ENCODE measurements at regions not wholly inside any gene's neighbourhood (a gene's known extent, or its start where the extent isn't known, plus 50 kb on each side); places are given as distances from the start of the nearest gene placed in this dataset.

DNA sequence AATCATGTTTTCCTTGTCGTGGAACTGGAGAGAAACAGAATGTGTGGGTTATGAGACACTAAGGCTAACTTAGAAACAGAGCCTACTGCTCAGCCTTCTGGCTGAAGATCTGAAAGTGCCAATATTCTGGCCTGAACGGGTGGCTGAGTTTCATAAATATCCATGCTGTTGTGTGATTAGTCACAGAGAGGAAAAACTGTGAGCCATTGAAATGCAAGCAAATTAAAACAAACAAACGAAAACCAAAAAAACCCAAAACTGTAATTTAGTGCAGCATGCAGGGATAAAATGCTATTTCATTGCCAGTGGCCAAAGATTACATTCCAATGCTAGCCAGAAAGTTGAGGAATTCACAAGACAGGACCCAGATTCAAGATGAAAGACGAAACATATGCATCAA lies 315.1 kb downstream of the UBE3D start:
- Histone ChIP-seq H3K9me3 (no peaks in the 10 kb centered on the region), H3K36me3 (no peaks in the 10 kb centered on the region), H3K27ac (no peak overlapping the region), H3K4me3 (no peak overlapping the region), H3K4me1 (no peaks in the 10 kb centered on the region), H3K27me3 (no peaks in the 10 kb centered on the region)
- TF ChIP-seq CTCF (IDR thresholded peaks at IDR 0.05) (no peak), POLR2A (IDR thresholded peaks at IDR 0.05) (no peak)
- DNase-seq: no peak

- H3K27ac ChIP-seq: no peak overlapping the region
- H3K4me1 ChIP-seq: no peaks in the 10 kb centered on the region
- no peak for DNase-seq
- H3K27me3 ChIP-seq: no peaks in the 10 kb centered on the region
- no peaks in the 10 kb centered on the region for H3K9me3 ChIP-seq
- H3K4me3 ChIP-seq: no peak overlapping the region
- TF ChIP-seq POLR2A (IDR thresholded peaks at IDR 0.05) (no peak), CTCF (IDR thresholded peaks at IDR 0.05) (no peak)
- H3K36me3 ChIP-seq: no peaks in the 10 kb centered on the region
Measured at GRCh38 chr6:82751718-82752117, 313.9 kb downstream of the UBE3D start.

GRCh38 chr6:82761674-82762345 lies 303.8 kb downstream of the UBE3D start:
- no peak for TF ChIP-seq CTCF (IDR thresholded peaks at IDR 0.05)
- TF ChIP-seq POLR2A (IDR thresholded peaks at IDR 0.05): no peak
- no peak for DNase-seq
- Histone ChIP-seq H3K27ac (no peak overlapping the region), H3K9me3 (no peaks in the 10 kb centered on the region), H3K27me3 (no peaks in the 10 kb centered on the region), H3K36me3 (no peaks in the 10 kb centered on the region), H3K4me3 (no peak overlapping the region), H3K4me1 (no peaks in the 10 kb centered on the region)

GRCh38 chr6:82766476-82766875 lies 299.2 kb downstream of the UBE3D start:
- H3K4me1 ChIP-seq: no peaks in the 10 kb centered on the region
- TF ChIP-seq CTCF (IDR thresholded peaks at IDR 0.05) (no peak), POLR2A (IDR thresholded peaks at IDR 0.05) (no peak)
- H3K4me3 ChIP-seq: no peak overlapping the region
- H3K36me3 ChIP-seq: no peaks in the 10 kb centered on the region
- H3K27ac ChIP-seq: no peak overlapping the region
- no peaks in the 10 kb centered on the region for H3K9me3 ChIP-seq
- H3K27me3 ChIP-seq: no peaks in the 10 kb centered on the region
- DNase-seq: no peak

- H3K4me1 ChIP-seq: no peaks in the 10 kb centered on the region
Measured at GRCh38 chr6:82767037-82767436, 298.6 kb downstream of the UBE3D start.

More at GRCh38 chr6:82767037-82767436, 298.6 kb downstream of the UBE3D start:
- Histone ChIP-seq H3K27ac (no peak overlapping the region), H3K36me3 (no peaks in the 10 kb centered on the region), H3K4me3 (no peak overlapping the region), H3K9me3 (no peaks in the 10 kb centered on the region), H3K27me3 (no peaks in the 10 kb centered on the region)
- DNase-seq: no peak
- no peak for TF ChIP-seq POLR2A (IDR thresholded peaks at IDR 0.05)
- TF ChIP-seq CTCF (IDR thresholded peaks at IDR 0.05): no peak
